KOPT-K1 (cell line): ENCODE measurements at regions not wholly inside any gene's neighbourhood (a gene's known extent, or its start where the extent isn't known, plus 50 kb on each side); places are given as distances from the start of the nearest gene placed in this dataset.
"Not testable (repeated sequence)": the region's sequence is repeated elsewhere in the genome, so short reads cannot be mapped to it uniquely, and the experiment has no call there.

Experiments
- H3K27ac ChIP-seq: fragments of 200-600 bp; sonication (generic); 2 replicates; pipeline ENCODE4 v1.5.1; 2016; ENCODE audit warnings: antibody characterized with exemption, mild to moderate bottlenecking, low read depth, low read length; ENCODE audit not compliant: poor library complexity, severe bottlenecking
- H3K36me3 ChIP-seq: fragments of 200-600 bp; sonication (generic); 2 replicates; pipeline ENCODE4 v1.5.1; 2017; ENCODE audit warnings: antibody characterized with exemption, mild to moderate bottlenecking, low read length, moderate library complexity; ENCODE audit not compliant: insufficient read depth
- H3K9me3 ChIP-seq: fragments of 200-600 bp; sonication (generic); 2 replicates; pipeline ENCODE4 v1.5.1; 2017; ENCODE audit warnings: antibody characterized with exemption, low read length, mild to moderate bottlenecking; ENCODE audit not compliant: insufficient read depth, poor library complexity, severe bottlenecking

DNA sequence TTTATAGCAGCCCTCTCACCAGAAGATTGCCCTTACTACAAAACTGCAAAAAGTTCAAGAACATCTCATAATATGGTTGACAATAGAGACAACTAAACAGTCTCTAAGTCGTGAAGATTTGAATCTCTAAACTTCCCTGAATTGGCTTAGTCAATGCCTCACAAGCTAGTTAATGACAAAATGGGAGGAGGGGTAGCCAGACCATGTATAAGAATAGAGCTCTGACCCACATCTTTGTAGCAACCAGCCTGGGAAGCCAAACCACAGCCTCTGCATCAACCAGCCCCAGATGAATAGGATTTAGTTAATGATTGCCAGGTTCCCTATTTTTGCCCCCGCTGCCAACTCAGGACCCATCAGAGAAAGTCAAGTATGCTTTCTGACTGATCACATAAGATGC lies 1265.9 kb upstream of the PCDH10 start:
- not testable (repeated sequence) for H3K36me3 ChIP-seq, H3K27ac ChIP-seq

GRCh38 chr4:131925662-131926061 lies 1223.4 kb upstream of the PCDH10 start:
- H3K9me3 ChIP-seq, H3K36me3 ChIP-seq, H3K27ac ChIP-seq: not testable (repeated sequence)

More for the DNA sequence above, 1265.9 kb upstream of the PCDH10 start:
- not testable (repeated sequence) for H3K9me3 ChIP-seq

DNA sequence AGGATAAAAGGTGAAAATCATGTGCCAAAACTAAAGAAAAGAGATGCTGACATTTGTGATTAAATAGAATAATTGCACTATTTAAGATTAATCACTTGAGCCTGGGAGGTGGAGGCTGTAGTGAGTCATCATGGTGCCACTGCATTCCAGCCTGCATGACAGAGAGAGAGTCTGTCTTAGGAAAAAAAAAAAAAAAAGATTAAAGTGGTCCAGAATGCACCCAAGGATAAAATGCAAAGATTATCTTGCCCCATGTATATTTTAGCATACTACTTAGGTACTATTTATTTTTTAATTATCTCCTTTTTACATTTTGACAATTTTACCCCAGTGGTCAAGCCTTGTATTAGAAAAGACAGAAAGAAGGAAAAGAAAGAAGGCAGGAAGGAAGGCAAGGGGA lies 1181.4 kb upstream of the PCDH10 start:
- not testable (repeated sequence) for H3K27ac ChIP-seq, H3K9me3 ChIP-seq, H3K36me3 ChIP-seq

DNA sequence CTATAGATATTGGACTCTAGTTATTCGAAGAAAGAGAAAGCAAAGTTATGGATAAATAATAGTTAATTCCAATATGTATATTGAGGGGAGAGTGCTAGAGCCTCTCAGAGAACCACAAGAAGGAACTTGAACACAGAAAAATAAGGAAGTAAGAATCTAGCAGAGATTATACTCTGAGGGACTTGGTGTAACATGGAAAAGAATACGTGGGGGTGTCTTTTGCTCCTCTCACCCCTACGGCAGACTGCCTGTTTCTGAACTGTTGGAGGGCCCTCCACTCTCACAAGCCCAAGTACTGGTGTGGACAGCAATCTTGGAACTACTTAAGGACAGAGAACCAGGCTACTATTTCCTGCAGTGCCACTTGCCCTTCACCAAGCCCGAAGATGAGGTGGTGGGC lies 1174.4 kb upstream of the PCDH10 start:
- Histone ChIP-seq H3K36me3 (no peaks in the 10 kb centered on the region), H3K9me3 (peaks cover 51% of the 10 kb centered on the region), H3K27ac (no peak overlapping the region)

DNA sequence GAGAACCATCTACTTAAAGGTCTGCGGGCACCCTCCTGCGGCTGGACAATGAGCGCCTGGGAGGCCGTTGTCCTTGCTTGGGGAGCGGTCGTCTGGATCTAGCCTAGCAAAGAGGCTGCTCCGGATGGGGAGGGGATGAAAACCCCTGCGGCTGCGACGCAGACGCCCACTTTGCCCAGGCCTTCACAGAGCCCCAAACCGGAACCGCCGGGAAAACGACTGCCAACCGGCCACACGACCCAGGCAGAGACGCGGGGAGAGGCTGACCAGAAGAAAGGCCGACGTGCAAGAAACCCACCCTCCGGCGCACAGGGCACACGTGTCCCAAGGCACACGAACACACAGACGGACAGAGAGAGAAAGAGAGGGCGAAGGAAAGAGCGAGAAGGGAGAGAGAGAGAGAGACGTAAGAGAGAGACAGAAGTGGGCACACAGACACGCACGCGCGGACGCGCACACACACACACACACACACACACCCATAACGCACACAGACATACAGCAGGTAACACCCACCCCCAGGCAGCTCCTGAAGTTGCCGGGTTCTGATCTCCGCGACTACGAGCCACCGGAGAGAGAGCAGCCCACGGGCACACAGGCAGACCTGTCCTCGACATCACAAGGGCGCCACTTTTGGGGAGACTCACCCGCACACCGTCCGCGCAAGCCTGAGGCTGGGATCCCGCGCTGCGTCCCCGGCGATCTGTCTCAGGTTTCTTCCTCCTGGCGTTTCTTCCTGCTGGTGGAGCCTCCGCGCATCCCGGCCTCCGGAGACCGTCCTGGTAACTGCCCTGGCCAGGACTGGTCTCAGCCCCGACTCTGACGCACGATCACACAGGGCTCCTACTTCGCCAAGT lies 1173.6 kb upstream of the PCDH10 start:
- not testable (repeated sequence) for H3K27ac ChIP-seq, H3K36me3 ChIP-seq
- H3K9me3 ChIP-seq: peaks cover 54% of the 10 kb centered on the region

- H3K9me3 ChIP-seq: peaks cover 57% of the 10 kb centered on the region
- H3K36me3 ChIP-seq, H3K27ac ChIP-seq: not testable (repeated sequence)
Measured at GRCh38 chr4:131976133-131977002, 1172.7 kb upstream of the PCDH10 start.

DNA sequence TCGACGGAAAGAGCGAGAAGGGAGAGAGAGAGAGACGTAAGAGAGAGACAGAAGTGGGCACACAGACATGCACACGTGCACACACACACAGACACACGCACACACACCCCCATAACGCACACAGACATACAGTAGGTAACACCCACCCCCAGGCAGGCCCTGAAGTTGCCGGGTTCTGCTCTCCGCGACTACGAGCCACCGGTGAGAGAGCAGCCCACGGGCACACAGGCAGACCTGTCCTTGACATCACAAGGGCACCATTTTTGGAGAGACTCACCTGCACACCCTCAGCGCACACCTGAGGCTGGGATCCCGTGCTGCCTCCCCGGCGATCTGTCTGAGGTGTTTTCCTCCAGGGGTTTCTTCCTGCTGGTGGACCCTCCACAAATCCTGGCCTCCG lies 1171.0 kb upstream of the PCDH10 start:
- peaks cover 58% of the 10 kb centered on the region for H3K9me3 ChIP-seq
- H3K27ac ChIP-seq: no peak overlapping the region
- no peaks in the 10 kb centered on the region for H3K36me3 ChIP-seq

DNA sequence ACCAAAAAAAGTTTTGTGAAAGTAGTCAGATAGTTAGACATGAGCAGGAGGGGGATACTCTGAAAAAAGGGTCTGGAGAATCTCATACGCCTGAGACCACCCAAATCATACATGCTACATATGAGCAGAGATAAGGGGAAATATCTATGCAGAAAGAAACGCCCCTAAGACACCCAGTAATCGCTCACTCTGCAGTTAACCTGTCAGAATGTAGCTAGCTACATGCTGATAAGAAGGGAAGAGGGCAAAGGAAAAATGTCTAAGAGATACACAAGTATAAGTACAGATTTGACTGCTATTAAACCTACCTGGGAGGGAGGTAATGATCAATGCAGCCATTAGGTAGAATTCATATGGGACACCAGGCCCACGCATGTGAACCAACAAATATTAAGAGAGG lies 1159.5 kb upstream of the PCDH10 start:
- no peak overlapping the region for H3K27ac ChIP-seq
- peaks cover 4% of the 10 kb centered on the region for H3K9me3 ChIP-seq
- no peaks in the 10 kb centered on the region for H3K36me3 ChIP-seq

GRCh38 chr4:132001542-132001941 lies 1147.6 kb upstream of the PCDH10 start:
- Histone ChIP-seq H3K27ac (no peak overlapping the region), H3K36me3 (no peaks in the 10 kb centered on the region), H3K9me3 (no peaks in the 10 kb centered on the region)

GRCh38 chr4:132003593-132003992 lies 1145.5 kb upstream of the PCDH10 start:
- Histone ChIP-seq H3K27ac (no peak overlapping the region), H3K9me3 (no peaks in the 10 kb centered on the region), H3K36me3 (no peaks in the 10 kb centered on the region)

- H3K9me3 ChIP-seq: no peaks in the 10 kb centered on the region
- no peaks in the 10 kb centered on the region for H3K36me3 ChIP-seq
- no peak overlapping the region for H3K27ac ChIP-seq
Measured at GRCh38 chr4:132015321-132015720, 1133.8 kb upstream of the PCDH10 start.

GRCh38 chr4:132016703-132017350 lies 1132.3 kb upstream of the PCDH10 start:
- no peaks in the 10 kb centered on the region for H3K9me3 ChIP-seq
- H3K27ac ChIP-seq: no peak overlapping the region
- H3K36me3 ChIP-seq: no peaks in the 10 kb centered on the region

DNA sequence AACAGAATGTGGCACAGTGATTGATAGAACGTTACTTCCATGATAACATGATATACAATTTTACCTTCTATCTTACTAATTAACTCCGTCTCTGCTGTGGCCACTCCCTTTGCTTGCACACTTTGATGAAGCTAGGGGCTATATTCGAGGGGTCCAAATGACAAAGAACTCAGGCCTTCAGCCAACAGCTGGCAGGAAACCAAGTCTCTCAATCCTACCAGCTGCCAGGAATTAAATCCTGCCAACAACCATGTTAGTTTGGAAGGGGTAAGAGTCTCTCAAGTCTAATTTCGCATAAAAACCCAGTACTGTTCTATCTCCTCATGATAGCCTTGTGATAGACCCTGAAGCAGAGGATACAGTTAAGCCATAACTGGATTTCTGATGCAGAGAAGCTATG lies 1122.9 kb upstream of the PCDH10 start:
- H3K27ac ChIP-seq: no peak overlapping the region
- no peaks in the 10 kb centered on the region for H3K9me3 ChIP-seq
- H3K36me3 ChIP-seq: no peaks in the 10 kb centered on the region

DNA sequence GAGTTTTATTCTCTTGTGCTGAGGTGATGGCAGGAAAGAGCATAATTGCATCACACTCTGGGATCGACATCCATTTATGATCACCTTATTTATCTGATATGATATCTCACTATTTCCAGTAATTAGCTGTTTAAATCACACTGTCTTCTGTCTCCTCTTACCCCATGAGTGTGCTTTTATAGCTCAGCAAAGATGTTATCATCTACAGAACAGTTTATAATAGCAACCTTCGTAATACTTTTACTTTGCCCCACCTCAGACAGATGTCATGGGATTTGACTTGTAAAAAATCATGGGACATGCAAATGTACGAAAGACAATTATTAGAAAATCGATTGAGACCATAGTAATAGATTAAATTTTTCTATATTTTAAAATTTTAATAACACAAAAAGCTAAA lies 1122.3 kb upstream of the PCDH10 start:
- no peaks in the 10 kb centered on the region for H3K36me3 ChIP-seq
- no peaks in the 10 kb centered on the region for H3K9me3 ChIP-seq
- H3K27ac ChIP-seq: no peak overlapping the region

DNA sequence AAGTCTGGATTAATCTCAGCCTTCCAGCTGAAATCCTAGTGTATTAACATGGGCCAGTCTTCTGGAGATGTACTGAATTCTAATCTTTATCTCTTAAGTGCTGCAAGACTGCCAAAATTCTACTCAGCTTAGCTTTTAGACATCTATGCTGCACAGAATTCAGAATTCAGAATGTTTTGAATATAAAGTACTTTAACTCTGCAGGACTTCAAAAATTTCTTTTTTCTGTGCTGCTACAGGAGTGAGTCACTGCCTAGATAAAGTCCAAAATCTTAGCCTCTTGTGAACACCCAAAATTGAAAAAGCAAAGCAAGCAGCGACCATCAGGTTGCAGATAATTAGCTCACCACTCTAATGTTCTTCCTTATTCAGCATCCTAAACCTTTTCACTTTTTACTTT lies 1092.6 kb upstream of the PCDH10 start:
- Histone ChIP-seq H3K27ac (no peak overlapping the region), H3K36me3 (no peaks in the 10 kb centered on the region), H3K9me3 (peaks cover 18% of the 10 kb centered on the region)
